NT2/D1 (cell line): ENCODE measurements at regions not wholly inside any gene's neighbourhood (a gene's known extent, or its start where the extent isn't known, plus 50 kb on each side); places are given as distances from the start of the nearest gene placed in this dataset.

ENCODE experiments used
- DNase-seq: peaks from one replicate; pipeline ENCODE4 v3.0.0-alpha.2; 2011; ENCODE audit warnings: low read depth, low spot score
- H3K27me3 ChIP-seq: 2 replicates; pipeline ENCODE4 v1.6.0; 2011; ENCODE audit warnings: mild to moderate bottlenecking; ENCODE audit not compliant: insufficient read length, insufficient read depth
- H3K36me3 ChIP-seq: 2 replicates; pipeline ENCODE4 v1.6.1; 2011; ENCODE audit warnings: mild to moderate bottlenecking, low read length, mixed read lengths; ENCODE audit not compliant: insufficient read depth, insufficient read length
- H3K4me1 ChIP-seq: 2 replicates; pipeline ENCODE4 v1.5.1; 2011; ENCODE audit not compliant: insufficient read depth, insufficient read length
- H3K4me3 ChIP-seq: 2 replicates; pipeline ENCODE4 v1.5.1; 2011; ENCODE audit warnings: low read depth; ENCODE audit not compliant: insufficient read length
- H3K9ac ChIP-seq: 2 replicates; pipeline ENCODE4 v1.6.0; 2011; ENCODE audit warnings: low read depth; ENCODE audit not compliant: insufficient read length
- H3K9me3 ChIP-seq: 2 replicates; pipeline ENCODE4 v1.5.1; 2011; ENCODE audit warnings: mild to moderate bottlenecking, low read length; ENCODE audit not compliant: insufficient read depth
- SUZ12 ChIP-seq: IDR thresholded peaks from 2 replicates; pipeline ENCODE4 v1.6.1; 2011; ENCODE audit not compliant: insufficient read length, insufficient read depth; ENCODE audit errors: extremely low read depth
- YY1 ChIP-seq: IDR thresholded peaks from 2 replicates; pipeline ENCODE4 v1.6.1; 2011; ENCODE audit not compliant: insufficient read length, insufficient read depth
- ZNF274 ChIP-seq: IDR thresholded peaks from 2 replicates; pipeline ENCODE4 v1.6.1; 2011; ENCODE audit warnings: mild to moderate bottlenecking, low read depth, low read length

GRCh38 chr5:136613230-136613629 lies 247.9 kb upstream of the TRPC7 start:
- no peaks in the 10 kb centered on the region for H3K4me1 ChIP-seq
- no peak for TF ChIP-seq SUZ12
- no peak for DNase-seq
- H3K9me3 ChIP-seq = no peaks in the 10 kb centered on the region
- no peaks in the 10 kb centered on the region for H3K36me3 ChIP-seq
- H3K9ac ChIP-seq = no peak overlapping the region
- no peak overlapping the region for H3K4me3 ChIP-seq
- H3K27me3 ChIP-seq = no peaks in the 10 kb centered on the region

DNA sequence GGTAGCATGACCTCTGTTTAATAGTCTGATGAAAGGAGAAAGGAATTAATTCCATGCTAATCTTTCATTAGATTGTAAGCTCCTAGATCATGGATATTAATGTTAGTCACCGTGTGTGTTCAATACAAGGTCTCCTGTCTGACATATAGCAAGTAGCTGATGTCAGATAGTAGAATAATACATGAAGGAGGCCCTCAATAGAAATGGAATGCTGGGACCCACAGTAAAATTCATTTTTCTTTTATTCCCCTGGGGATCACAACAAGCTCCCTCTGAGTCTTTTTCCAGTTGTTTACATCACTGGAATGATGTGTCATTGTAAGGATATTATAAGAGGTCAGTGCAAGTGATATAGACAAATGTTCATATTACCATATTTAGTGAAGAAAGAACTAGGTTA lies 240.3 kb upstream of the TRPC7 start:
- H3K4me1 ChIP-seq = no peaks in the 10 kb centered on the region
- no peaks in the 10 kb centered on the region for H3K27me3 ChIP-seq
- H3K4me3 ChIP-seq = no peak overlapping the region
- TF ChIP-seq SUZ12 = no peak
- no peak for TF ChIP-seq ZNF274
- no peak for TF ChIP-seq YY1
- no peaks in the 10 kb centered on the region for H3K36me3 ChIP-seq
- no peak for DNase-seq
- no peak overlapping the region for H3K9ac ChIP-seq
- peaks cover 22% of the 10 kb centered on the region; the same call in 1 of the 2 replicates for H3K9me3 ChIP-seq

GRCh38 chr5:136600306-136600705 lies 235.0 kb upstream of the TRPC7 start:
- peaks cover 38% of the 10 kb centered on the region; the same call in 1 of the 2 replicates for H3K9me3 ChIP-seq
- no peak overlapping the region for H3K4me3 ChIP-seq

DNA sequence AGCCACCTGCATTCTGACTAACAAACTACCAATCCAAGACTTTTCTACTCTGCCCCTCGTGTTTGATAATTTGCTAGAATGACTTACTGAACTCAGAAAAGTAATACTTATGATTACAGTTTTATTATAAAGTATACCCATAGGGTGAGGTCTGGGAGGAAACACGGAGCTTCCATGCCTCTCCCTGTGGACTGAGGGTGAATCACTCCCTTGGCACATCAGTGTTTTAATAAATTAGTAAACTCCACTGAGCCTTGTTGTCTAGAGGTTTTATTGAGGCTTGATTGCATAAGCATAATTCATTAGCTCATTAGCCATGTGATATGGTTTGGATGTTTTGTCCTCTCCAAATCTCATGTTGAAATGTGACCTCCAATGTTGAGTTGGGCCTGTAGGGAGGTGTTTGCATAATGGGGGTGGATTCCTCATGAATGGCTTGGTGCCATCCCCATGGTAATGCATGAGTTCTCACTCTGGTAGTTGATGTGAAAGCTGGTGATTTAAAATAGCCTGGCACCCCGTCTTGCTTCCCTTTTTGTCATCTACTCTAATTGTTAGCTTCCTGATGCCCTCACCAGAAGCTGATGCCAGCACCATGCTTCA lies 233.6 kb upstream of the TRPC7 start:
- Histone ChIP-seq H3K9ac (no peak overlapping the region), H3K27me3 (no peaks in the 10 kb centered on the region), H3K9me3 (peaks cover 38% of the 10 kb centered on the region; the same call in 1 of the 2 replicates), H3K4me3 (no peak overlapping the region), H3K4me1 (no peaks in the 10 kb centered on the region), H3K36me3 (no peaks in the 10 kb centered on the region)
- TF ChIP-seq YY1 = no peak
- TF ChIP-seq SUZ12 = no peak
- TF ChIP-seq ZNF274 = no peak
- no peak for DNase-seq

More at GRCh38 chr5:136600306-136600705, 235.0 kb upstream of the TRPC7 start:
- Histone ChIP-seq H3K27me3 (no peaks in the 10 kb centered on the region), H3K36me3 (no peaks in the 10 kb centered on the region), H3K4me1 (no peaks in the 10 kb centered on the region), H3K9ac (no peak overlapping the region)
- TF ChIP-seq YY1 = no peak
- no peak for TF ChIP-seq SUZ12
- no peak for TF ChIP-seq ZNF274
- DNase-seq = no peak

GRCh38 chr5:136594416-136594815 lies 229.1 kb upstream of the TRPC7 start:
- no peak for DNase-seq
- Histone ChIP-seq H3K27me3 (no peaks in the 10 kb centered on the region), H3K9me3 (peaks cover 8% of the 10 kb centered on the region; the same call in 1 of the 2 replicates), H3K4me1 (no peaks in the 10 kb centered on the region), H3K4me3 (no peak overlapping the region), H3K9ac (no peak overlapping the region), H3K36me3 (no peaks in the 10 kb centered on the region)
- TF ChIP-seq YY1 (no peak), SUZ12 (no peak), ZNF274 (no peak)

DNA sequence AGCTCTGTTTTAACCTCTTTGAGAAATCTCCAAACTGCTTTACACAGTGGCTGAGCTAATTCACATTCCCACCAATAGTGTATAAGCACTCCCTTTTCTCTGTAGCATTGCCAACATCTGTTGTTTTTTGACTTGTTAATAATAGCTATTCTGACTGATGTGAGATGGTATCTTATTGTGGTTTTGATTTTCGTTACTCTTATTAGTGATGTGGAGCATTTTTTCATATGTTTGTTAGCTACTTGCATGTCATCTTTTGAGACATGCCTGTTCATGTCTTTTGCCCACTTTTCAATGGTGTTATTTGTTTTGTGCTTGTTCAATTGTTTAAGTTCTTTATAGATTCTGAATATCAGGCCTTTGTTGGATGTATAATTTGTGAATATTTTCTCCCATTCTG lies 225.2 kb upstream of the TRPC7 start:
- no peak overlapping the region for H3K4me3 ChIP-seq
- no peaks in the 10 kb centered on the region for H3K36me3 ChIP-seq
- H3K9me3 ChIP-seq = no peaks in the 10 kb centered on the region
- no peak overlapping the region for H3K9ac ChIP-seq
- no peaks in the 10 kb centered on the region for H3K27me3 ChIP-seq
- DNase-seq = no peak
- no peak for TF ChIP-seq YY1
- TF ChIP-seq SUZ12 = no peak
- TF ChIP-seq ZNF274 = no peak
- H3K4me1 ChIP-seq = no peaks in the 10 kb centered on the region

- H3K4me3 ChIP-seq = no peak overlapping the region
These were observed 220.9 kb upstream of the TRPC7 start for GRCh38 chr5:136586196-136586595.

GRCh38 chr5:136584474-136584873 lies 219.1 kb upstream of the TRPC7 start:
- no peak for DNase-seq
- TF ChIP-seq ZNF274 (no peak), YY1 (no peak), SUZ12 (no peak)
- H3K9ac ChIP-seq = no peak overlapping the region
- H3K36me3 ChIP-seq = no peaks in the 10 kb centered on the region
- no peaks in the 10 kb centered on the region for H3K4me1 ChIP-seq
- no peak overlapping the region for H3K4me3 ChIP-seq
- H3K27me3 ChIP-seq = no peaks in the 10 kb centered on the region
- no peaks in the 10 kb centered on the region for H3K9me3 ChIP-seq

More at GRCh38 chr5:136586196-136586595, 220.9 kb upstream of the TRPC7 start:
- TF ChIP-seq SUZ12 (no peak), YY1 (no peak), ZNF274 (no peak)
- no peaks in the 10 kb centered on the region for H3K27me3 ChIP-seq
- DNase-seq = no peak
- no peak overlapping the region for H3K9ac ChIP-seq
- no peaks in the 10 kb centered on the region for H3K36me3 ChIP-seq
- H3K4me1 ChIP-seq = no peaks in the 10 kb centered on the region
- no peaks in the 10 kb centered on the region for H3K9me3 ChIP-seq
